Posterior cingulate gyrus (tissue), 11 donors: ENCODE measurements at regions not wholly inside any gene's neighbourhood (a gene's known extent, or its start where the extent isn't known, plus 50 kb on each side); places are given as distances from the start of the nearest gene placed in this dataset.

Experiments used
- DNase-seq, 10 donors: peaks; one replicate each; pipeline versions ENCODE4 v3.0.0 to v3.0.0-alpha.2; 2020 to 2021; ENCODE audit warnings: mixed read lengths in 3 of 10
- intact Hi-C: fragments of 100-400 bp; cut with DNase I; formaldehyde crosslinking; loops from one replicate; pipeline ENCODE4 v1.15.1; 2023

- no peak for DNase-seq
- intact Hi-C loops, result no loop called here
These were observed 367.8 kb upstream of the RASGEF1B start for GRCh38 chr4:81839347-81840042.

- no peak for DNase-seq
- intact Hi-C loops, result no loop called here
These were observed 366.9 kb upstream of the RASGEF1B start for GRCh38 chr4:81838586-81838985.

GRCh38 chr4:81836716-81837115 is 365.0 kb upstream of the RASGEF1B start:
- intact Hi-C loops, result no loop called here
- DNase-seq, result no peak

- intact Hi-C loops, result no loop called here
- no peak for DNase-seq
These were observed 361.9 kb upstream of the RASGEF1B start for GRCh38 chr4:81833576-81833975.

- DNase-seq, result no peak
These were observed 357.3 kb upstream of the RASGEF1B start for GRCh38 chr4:81828991-81829390.

GRCh38 chr4:81827577-81828202 is 356.0 kb upstream of the RASGEF1B start:
- DNase-seq, result no peak
- intact Hi-C loops, result no loop called here

More at GRCh38 chr4:81828991-81829390, 357.3 kb upstream of the RASGEF1B start:
- intact Hi-C loops, result no loop called here

GRCh38 chr4:81826817-81827424 is 355.2 kb upstream of the RASGEF1B start:
- intact Hi-C loops, result no loop called here
- DNase-seq, result no peak

GRCh38 chr4:81826335-81826734 is 354.6 kb upstream of the RASGEF1B start:
- no peak for DNase-seq
- intact Hi-C loops, result no loop called here

- no peak for DNase-seq
- intact Hi-C loops, result no loop called here
These were observed 346.7 kb upstream of the RASGEF1B start for GRCh38 chr4:81818385-81818920.

GRCh38 chr4:81816031-81816761 is 344.5 kb upstream of the RASGEF1B start:
- DNase-seq, result no peak
- intact Hi-C loops, result no loop called here

GRCh38 chr4:81814987-81815541 is 343.4 kb upstream of the RASGEF1B start:
- DNase-seq, result peak in 2 of 10 donors; percentile 8 to 18
- intact Hi-C loops, result no loop called here

GRCh38 chr4:81811562-81812293 is 340.0 kb upstream of the RASGEF1B start:
- intact Hi-C loops, result no loop called here
- DNase-seq, result no peak

GRCh38 chr4:81808011-81808672 is 336.4 kb upstream of the RASGEF1B start:
- intact Hi-C loops, result no loop called here
- DNase-seq, result no peak

GRCh38 chr4:81807386-81807785 is 335.7 kb upstream of the RASGEF1B start:
- intact Hi-C loops, result no loop called here
- no peak for DNase-seq

- DNase-seq, result no peak
- intact Hi-C loops, result no loop called here
These were observed 334.8 kb upstream of the RASGEF1B start for GRCh38 chr4:81806485-81806884.

- no peak for DNase-seq
These were observed 333.1 kb upstream of the RASGEF1B start for GRCh38 chr4:81804849-81805248.

GRCh38 chr4:81802285-81802846 is 330.7 kb upstream of the RASGEF1B start:
- DNase-seq, result no peak
- intact Hi-C loops, result no loop called here

More at GRCh38 chr4:81804849-81805248, 333.1 kb upstream of the RASGEF1B start:
- intact Hi-C loops, result no loop called here

GRCh38 chr4:81799371-81799770 is 327.7 kb upstream of the RASGEF1B start:
- no peak for DNase-seq
- intact Hi-C loops, result no loop called here
